ENCODE measurements at regions not wholly inside any gene's neighbourhood (a gene's known extent, or its start where the extent isn't known, plus 50 kb on each side); places are given as distances from the start of the nearest gene placed in this dataset.

GRCh38 chr5:135706474-135706873, 127.7 kb upstream of the CXCL14 start:
- POLR2A ChIA-PET, result no interaction called here
- Histone ChIP-seq H3K4me3 (ENCODE audit: low read depth, low read length) (no peak overlapping the region), H3K36me3 (ENCODE audit: control insufficient read depth, insufficient read depth, low read length) (no peaks in the 10 kb centered on the region), H3K27me3 (ENCODE audit: control insufficient read depth, insufficient read depth, low read length) (0 out of 2 replicates have a peak, but pooled peaks cover 2% of the 10 kb centered on the region)
- DNase-seq (ENCODE audit: low read depth), result no peak
- no peak for TF ChIP-seq CTCF (IDR thresholded peaks at IDR 0.05; ENCODE audit: insufficient read depth, low read depth, low read length)
- CTCF ChIA-PET, result interaction anchor here (0.7 to 1.4 kb wide), 2 partner anchors 12 to 21 kb away, joined by 3 read pairs; no protein-coding TSS in a partner anchor

- no peaks in the 10 kb centered on the region for H3K27me3 ChIP-seq (ENCODE audit: control insufficient read depth, insufficient read depth, low read length)
- no peak for TF ChIP-seq CTCF (IDR thresholded peaks at IDR 0.05; ENCODE audit: insufficient read depth, low read depth, low read length)
- ChIA-PET CTCF (interaction anchor here (0.7 kb wide), 1 partner anchor 12 kb away, joined by 3 read pairs; no protein-coding TSS in a partner anchor), POLR2A (no interaction called here)
- H3K36me3 ChIP-seq (ENCODE audit: control insufficient read depth, insufficient read depth, low read length), result no peaks in the 10 kb centered on the region
- DNase-seq (ENCODE audit: low read depth), result no peak
- H3K4me3 ChIP-seq (ENCODE audit: low read depth, low read length), result no peak overlapping the region
Observed at GRCh38 chr5:135705941-135706466, 127.2 kb upstream of the CXCL14 start.

- DNase-seq (ENCODE audit: low read depth), result no peak
- ChIA-PET POLR2A (no interaction called here), CTCF (no interaction called here)
- H3K4me3 ChIP-seq (ENCODE audit: low read depth, low read length), result no peak overlapping the region
- H3K27me3 ChIP-seq (ENCODE audit: control insufficient read depth, insufficient read depth, low read length), result no peaks in the 10 kb centered on the region
- H3K36me3 ChIP-seq (ENCODE audit: control insufficient read depth, insufficient read depth, low read length), result no peaks in the 10 kb centered on the region
- TF ChIP-seq CTCF (IDR thresholded peaks at IDR 0.05; ENCODE audit: insufficient read depth, low read depth, low read length), result no peak
Observed at GRCh38 chr5:135705141-135705631, 126.4 kb upstream of the CXCL14 start.

GRCh38 chr5:135704616-135705015, 125.8 kb upstream of the CXCL14 start:
- no peaks in the 10 kb centered on the region for H3K36me3 ChIP-seq (ENCODE audit: control insufficient read depth, insufficient read depth, low read length)
- no peak for DNase-seq (ENCODE audit: low read depth)
- no peak for TF ChIP-seq CTCF (IDR thresholded peaks at IDR 0.05; ENCODE audit: insufficient read depth, low read depth, low read length)
- no peaks in the 10 kb centered on the region for H3K27me3 ChIP-seq (ENCODE audit: control insufficient read depth, insufficient read depth, low read length)
- CTCF ChIA-PET, result interaction anchor here (0.6 kb wide), 1 partner anchor 1670 kb away, joined by 3 read pairs; no protein-coding TSS in a partner anchor
- POLR2A ChIA-PET, result no interaction called here
- H3K4me3 ChIP-seq (ENCODE audit: low read depth, low read length), result no peak overlapping the region

- no peak for TF ChIP-seq CTCF (IDR thresholded peaks at IDR 0.05; ENCODE audit: insufficient read depth, low read depth, low read length)
- no peak for DNase-seq (ENCODE audit: low read depth)
- no peak overlapping the region for H3K4me3 ChIP-seq (ENCODE audit: low read depth, low read length)
- ChIA-PET POLR2A (no interaction called here), CTCF (no interaction called here)
- no peaks in the 10 kb centered on the region for H3K27me3 ChIP-seq (ENCODE audit: control insufficient read depth, insufficient read depth, low read length)
- H3K36me3 ChIP-seq (ENCODE audit: control insufficient read depth, insufficient read depth, low read length), result no peaks in the 10 kb centered on the region
Observed at GRCh38 chr5:135703016-135703550, 124.3 kb upstream of the CXCL14 start.
